DMS53 (cell line): ENCODE measurements at regions not wholly inside any gene's neighbourhood (a gene's known extent, or its start where the extent isn't known, plus 50 kb on each side); places are given as distances from the start of the nearest gene placed in this dataset.
"Not testable (repeated sequence)": the region's sequence is repeated elsewhere in the genome, so short reads cannot be mapped to it uniquely, and the experiment has no call there.

Experiments
- DNase-seq: peaks from one replicate; lab custom pipeline; 2025; lab: John Stamatoyannopoulos, UW

- no peak for DNase-seq
Measured at GRCh38 chr12:97800561-97800960, 338.0 kb downstream of the RMST start.

GRCh38 chr12:97801471-97802059 lies 339.0 kb downstream of the RMST start:
- DNase-seq: no peak

GRCh38 chr12:97805146-97805545 lies 342.5 kb downstream of the RMST start:
- no peak for DNase-seq

GRCh38 chr12:97813301-97813700 lies 350.7 kb downstream of the RMST start:
- DNase-seq: no peak

- DNase-seq: no peak
Measured at GRCh38 chr12:97821806-97822205, 359.2 kb downstream of the RMST start.

GRCh38 chr12:97835541-97835940 lies 372.9 kb downstream of the RMST start:
- DNase-seq: no peak

- DNase-seq: peak; percentile 28
Measured at GRCh38 chr12:97837401-97837800, 374.8 kb downstream of the RMST start.

- no peak for DNase-seq
Measured at GRCh38 chr12:97848051-97848450, 385.4 kb downstream of the RMST start.

GRCh38 chr12:97854477-97854876 lies 391.9 kb downstream of the RMST start:
- peak; percentile 15 for DNase-seq

- DNase-seq: no peak
Measured at GRCh38 chr12:97862072-97862471, 399.5 kb downstream of the RMST start.

GRCh38 chr12:97875064-97875463 lies 412.5 kb downstream of the RMST start:
- DNase-seq: no peak

- DNase-seq: no peak
Measured at GRCh38 chr12:97876780-97877179, 414.2 kb downstream of the RMST start.

- no peak for DNase-seq
Measured at GRCh38 chr12:97877404-97877803, 414.8 kb downstream of the RMST start.

GRCh38 chr12:97886511-97887176 lies 424.0 kb downstream of the RMST start:
- DNase-seq: no peak

- DNase-seq: not testable (repeated sequence)
Measured at GRCh38 chr12:97897881-97898280, 435.3 kb downstream of the RMST start.

GRCh38 chr12:97899529-97899928 lies 436.9 kb downstream of the RMST start:
- DNase-seq: no peak

- DNase-seq: no peak
Measured at GRCh38 chr12:97899956-97900355, 437.4 kb downstream of the RMST start.

GRCh38 chr12:97903356-97903755 lies 440.8 kb downstream of the RMST start:
- no peak for DNase-seq

GRCh38 chr12:97907504-97907903 lies 444.9 kb downstream of the RMST start:
- no peak for DNase-seq

- no peak for DNase-seq
Measured at GRCh38 chr12:97910559-97910958, 448.0 kb downstream of the RMST start.

- DNase-seq: peak; percentile 25
Measured at GRCh38 chr12:97912943-97913342, 450.3 kb downstream of the RMST start.

GRCh38 chr12:97921979-97922722 lies 459.5 kb downstream of the RMST start:
- peak; percentile 49 for DNase-seq

- no peak for DNase-seq
Measured at GRCh38 chr12:97923546-97923945, 460.9 kb downstream of the RMST start.
